ENCODE measurements at regions not wholly inside any gene's neighbourhood (a gene's known extent, or its start where the extent isn't known, plus 50 kb on each side); places are given as distances from the start of the nearest gene placed in this dataset.

DNA sequence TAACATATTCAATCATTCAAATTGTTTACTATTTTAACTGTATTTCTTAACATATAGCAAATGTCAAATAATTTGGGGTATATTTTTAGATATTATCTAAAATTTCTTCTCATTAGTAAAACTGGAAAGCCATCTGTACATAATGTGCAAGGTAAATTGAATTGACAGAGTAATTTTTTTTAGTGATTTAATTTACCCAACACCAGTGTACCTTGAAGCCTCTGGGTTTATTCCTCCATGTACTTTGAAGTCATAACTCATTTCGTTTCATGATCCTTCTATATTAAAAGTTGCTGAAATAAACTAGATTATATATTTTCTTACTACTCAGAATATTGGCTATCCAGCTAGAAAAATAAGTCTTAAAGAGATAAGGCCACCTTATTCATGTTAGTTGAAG is 674.9 kb downstream of the PRR16 start:
- no peak overlapping the region for H3K4me3 ChIP-seq (ENCODE audit: low read length)
- TF ChIP-seq, protein P1, sequence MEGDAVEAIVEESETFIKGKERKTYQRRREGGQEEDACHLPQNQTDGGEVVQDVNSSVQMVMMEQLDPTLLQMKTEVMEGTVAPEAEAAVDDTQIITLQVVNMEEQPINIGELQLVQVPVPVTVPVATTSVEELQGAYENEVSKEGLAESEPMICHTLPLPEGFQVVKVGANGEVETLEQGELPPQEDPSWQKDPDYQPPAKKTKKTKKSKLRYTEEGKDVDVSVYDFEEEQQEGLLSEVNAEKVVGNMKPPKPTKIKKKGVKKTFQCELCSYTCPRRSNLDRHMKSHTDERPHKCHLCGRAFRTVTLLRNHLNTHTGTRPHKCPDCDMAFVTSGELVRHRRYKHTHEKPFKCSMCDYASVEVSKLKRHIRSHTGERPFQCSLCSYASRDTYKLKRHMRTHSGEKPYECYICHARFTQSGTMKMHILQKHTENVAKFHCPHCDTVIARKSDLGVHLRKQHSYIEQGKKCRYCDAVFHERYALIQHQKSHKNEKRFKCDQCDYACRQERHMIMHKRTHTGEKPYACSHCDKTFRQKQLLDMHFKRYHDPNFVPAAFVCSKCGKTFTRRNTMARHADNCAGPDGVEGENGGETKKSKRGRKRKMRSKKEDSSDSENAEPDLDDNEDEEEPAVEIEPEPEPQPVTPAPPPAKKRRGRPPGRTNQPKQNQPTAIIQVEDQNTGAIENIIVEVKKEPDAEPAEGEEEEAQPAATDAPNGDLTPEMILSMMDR (conservative IDR thresholded peaks at IDR 0.05; ENCODE audit: low read depth, low read length) = no peak
- DNase-seq (ENCODE audit: low read depth) = no peak

DNA sequence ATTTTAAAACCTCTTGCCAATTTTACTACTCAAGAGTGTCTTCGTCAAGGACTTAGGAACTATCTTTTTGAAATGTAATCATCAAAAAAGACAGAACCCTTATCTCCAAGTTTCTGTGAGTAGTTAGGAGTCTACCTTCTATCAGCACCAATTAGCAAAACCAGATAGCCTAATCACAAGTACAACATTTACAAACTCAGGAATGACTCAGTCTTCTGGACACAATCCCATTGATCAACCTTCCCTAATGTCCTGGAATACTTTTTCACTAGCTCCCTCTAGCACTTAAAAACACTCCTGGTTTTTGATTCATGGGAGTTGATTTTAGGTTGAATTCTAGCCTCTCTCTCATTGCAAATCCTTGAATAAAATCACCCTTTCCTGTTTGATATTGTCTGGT is 680.7 kb downstream of the PRR16 start:
- no peak overlapping the region for H3K4me3 ChIP-seq (ENCODE audit: low read length)
- TF ChIP-seq, protein P1 (conservative IDR thresholded peaks at IDR 0.05; ENCODE audit: low read depth, low read length) = no peak
- peak; percentile 26 for DNase-seq (ENCODE audit: low read depth)

DNA sequence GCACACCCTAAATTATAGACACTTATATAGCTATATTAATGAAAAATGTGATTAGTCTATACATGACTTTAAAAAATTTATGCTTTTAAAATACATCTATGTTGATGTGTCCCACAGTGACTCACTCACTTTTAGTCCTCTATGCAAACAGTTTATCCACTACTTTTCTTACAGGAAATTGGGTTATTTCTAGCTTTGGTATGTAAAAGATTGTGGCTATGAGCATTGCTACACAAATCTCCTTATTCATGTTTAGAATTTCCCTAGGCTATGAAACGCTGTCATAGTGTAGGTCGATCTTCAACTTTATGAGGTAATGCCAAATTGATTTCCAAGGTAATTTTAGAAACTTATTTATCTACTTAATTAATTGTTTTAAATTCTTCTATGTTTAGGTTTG is 687.4 kb downstream of the PRR16 start:
- TF ChIP-seq, protein P1 (conservative IDR thresholded peaks at IDR 0.05; ENCODE audit: low read depth, low read length) = no peak
- DNase-seq (ENCODE audit: low read depth) = no peak
- no peak overlapping the region for H3K4me3 ChIP-seq (ENCODE audit: low read length)

DNA sequence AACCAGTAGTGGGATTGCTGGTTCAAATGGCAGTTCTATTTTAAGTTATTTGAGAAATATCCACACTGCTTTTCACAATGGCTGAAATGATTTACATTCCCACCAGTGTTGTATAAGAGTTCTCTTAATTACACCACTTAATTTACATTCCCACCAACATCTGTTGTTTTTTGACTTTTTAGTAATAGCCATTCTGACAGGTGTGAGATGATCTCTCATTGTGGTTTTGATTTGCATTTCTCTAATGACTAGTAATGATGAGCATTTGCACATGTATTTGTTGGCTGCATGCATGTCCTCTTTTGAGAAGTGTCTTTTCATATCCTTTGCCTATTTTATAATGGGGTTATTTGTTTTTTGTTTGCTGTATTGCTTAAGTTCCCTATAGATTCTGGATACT is 688.3 kb downstream of the PRR16 start:
- H3K4me3 ChIP-seq (ENCODE audit: low read length) = no peak overlapping the region
- DNase-seq (ENCODE audit: low read depth) = no peak
- TF ChIP-seq, protein P1 (conservative IDR thresholded peaks at IDR 0.05; ENCODE audit: low read depth, low read length) = no peak

DNA sequence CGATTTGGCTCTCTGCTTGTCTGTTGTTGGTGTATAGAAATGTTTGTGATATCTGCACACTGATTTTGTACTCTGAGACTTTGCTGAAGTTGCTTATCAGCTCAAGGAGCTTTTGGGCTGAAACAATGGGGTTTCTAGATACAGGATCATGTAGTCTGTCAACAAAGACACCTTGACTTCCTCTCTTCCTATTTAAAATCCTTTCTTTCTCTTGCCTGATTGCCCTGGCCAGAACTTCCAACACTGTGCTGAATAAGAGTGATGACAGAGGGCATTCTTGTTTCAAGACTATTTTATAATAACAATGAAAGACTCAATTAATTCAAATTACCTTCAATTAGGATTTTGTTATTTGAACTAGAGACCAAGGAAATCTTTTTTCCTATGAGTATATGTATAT is 692.5 kb downstream of the PRR16 start:
- DNase-seq (ENCODE audit: low read depth) = no peak
- H3K4me3 ChIP-seq (ENCODE audit: low read length) = no peak overlapping the region
- TF ChIP-seq, protein P1 (conservative IDR thresholded peaks at IDR 0.05; ENCODE audit: low read depth, low read length) = no peak

DNA sequence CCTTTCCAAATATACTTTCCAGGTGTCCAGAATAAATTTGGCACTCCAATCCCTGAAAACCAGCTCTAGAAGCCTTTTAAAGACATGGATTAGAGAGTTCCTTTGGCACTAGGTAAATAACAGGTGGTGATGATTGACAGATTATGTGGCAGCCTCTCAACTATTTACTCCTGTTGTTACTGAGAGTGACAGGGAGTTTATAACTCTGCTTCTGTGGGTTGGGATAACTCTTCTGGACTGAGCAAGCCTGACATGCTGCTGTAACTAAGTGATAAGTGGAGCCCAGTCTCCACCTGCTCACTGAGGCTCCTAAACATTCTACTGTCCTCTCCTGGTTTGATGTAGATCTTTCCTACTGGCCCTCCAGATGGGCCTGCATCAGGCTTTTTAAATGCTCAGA is 693.2 kb upstream of the FTMT start:
- no peak overlapping the region for H3K4me3 ChIP-seq (ENCODE audit: low read length)
- TF ChIP-seq, protein P1 (conservative IDR thresholded peaks at IDR 0.05; ENCODE audit: low read depth, low read length) = no peak
- no peak for DNase-seq (ENCODE audit: low read depth)

DNA sequence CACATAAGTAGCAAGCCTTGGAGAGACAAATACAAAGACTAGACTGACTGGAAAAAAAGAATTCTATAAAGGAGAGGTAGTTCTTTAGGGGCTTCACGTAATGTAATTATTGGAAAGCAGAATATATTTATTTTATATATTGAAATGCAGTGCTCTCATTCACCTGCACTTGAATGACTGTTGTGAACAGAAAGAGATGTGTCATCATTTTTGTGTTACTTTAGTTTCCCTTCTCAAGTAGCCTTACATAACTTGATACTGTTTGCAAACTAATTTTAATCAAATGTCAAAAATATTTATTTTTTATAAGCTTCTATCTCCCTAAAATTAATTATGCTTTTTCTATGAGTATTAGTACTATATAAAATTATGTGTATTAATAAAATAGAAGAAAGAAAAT is 691.1 kb upstream of the FTMT start:
- TF ChIP-seq, protein P1 (conservative IDR thresholded peaks at IDR 0.05; ENCODE audit: low read depth, low read length) = no peak

More for the DNA sequence above, 691.1 kb upstream of the FTMT start:
- no peak overlapping the region for H3K4me3 ChIP-seq (ENCODE audit: low read length)
- DNase-seq (ENCODE audit: low read depth) = no peak
